OCI-LY1 (cell line): ENCODE measurements at regions not wholly inside any gene's neighbourhood (a gene's known extent, or its start where the extent isn't known, plus 50 kb on each side); places are given as distances from the start of the nearest gene placed in this dataset.

Experiments
- H2AFZ ChIP-seq: fragments of 200-600 bp; sonication (generic), shearing (Covaris generic); 2 replicates; pipeline ENCODE4 v1.6.0; 2014; ENCODE audit warnings: antibody characterized with exemption, mild to moderate bottlenecking, low read length
- H3F3A ChIP-seq: fragments of 200-600 bp; sonication (generic), shearing (Covaris generic); 2 replicates; pipeline ENCODE4 v1.6.0; 2014; ENCODE audit warnings: mild to moderate bottlenecking, antibody characterized with exemption, low read length, moderate library complexity; ENCODE audit not compliant: insufficient read depth
- H3K27ac ChIP-seq: fragments of 200-600 bp; sonication (generic); 2 replicates; pipeline ENCODE4 v1.5.1; 2014; ENCODE audit warnings: low read length, mixed run types, mild to moderate bottlenecking, low read depth; ENCODE audit not compliant: poor library complexity, severe bottlenecking
- H3K27me3 ChIP-seq: fragments of 200-600 bp; sonication (generic); 2 replicates; pipeline ENCODE4 v1.6.0; 2014; ENCODE audit warnings: antibody characterized with exemption, mild to moderate bottlenecking, low read length, moderate library complexity; ENCODE audit not compliant: insufficient read depth
- H3K36me3 ChIP-seq: fragments of 200-600 bp; sonication (generic); 2 replicates; pipeline ENCODE4 v1.6.1; 2014; ENCODE audit warnings: mild to moderate bottlenecking, antibody characterized with exemption, low read length, moderate library complexity, mixed read lengths; ENCODE audit not compliant: insufficient read depth
- H3K4me1 ChIP-seq: fragments of 200-600 bp; sonication (generic); 2 replicates; pipeline ENCODE4 v1.5.1; 2014; ENCODE audit warnings: mild to moderate bottlenecking, low read length, moderate library complexity; ENCODE audit not compliant: insufficient read depth, severe bottlenecking
- H3K4me2 ChIP-seq: fragments of 200-600 bp; sonication (generic), shearing (Covaris generic); 2 replicates; pipeline ENCODE4 v1.6.1; 2014; ENCODE audit warnings: low read length
- H3K4me3 ChIP-seq: fragments of 200-600 bp; sonication (generic); 2 replicates; pipeline ENCODE4 v1.5.1; 2014; ENCODE audit warnings: low read length, low read depth, mild to moderate bottlenecking, mixed read lengths; ENCODE audit not compliant: poor library complexity, severe bottlenecking
- H3K79me2 ChIP-seq: fragments of 200-600 bp; shearing (Covaris generic); 2 replicates; pipeline ENCODE4 v1.6.1; 2016; ENCODE audit warnings: mixed run types, low read length, mixed read lengths; ENCODE audit not compliant: insufficient read depth
- H3K9ac ChIP-seq: fragments of 200-600 bp; sonication (generic), shearing (Covaris generic); 2 replicates; pipeline ENCODE4 v1.6.1; 2014; ENCODE audit warnings: mild to moderate bottlenecking, low read length, mixed read lengths
- H3K9me2 ChIP-seq: fragments of 200-600 bp; sonication (generic), shearing (Covaris generic); 2 replicates; pipeline ENCODE4 v1.6.1; 2014; ENCODE audit warnings: low read depth, mild to moderate bottlenecking, low read length, mixed read lengths
- H3K9me3 ChIP-seq: fragments of 200-600 bp; shearing (Covaris generic); 2 replicates; pipeline ENCODE4 v1.6.1; 2014; ENCODE audit warnings: low read length, mixed read lengths
- H4K20me1 ChIP-seq: fragments of 200-600 bp; sonication (generic), shearing (Covaris generic); 2 replicates; pipeline ENCODE4 v1.6.0; 2016; ENCODE audit warnings: mild to moderate bottlenecking, low read length; ENCODE audit not compliant: insufficient read depth
- CTCF ChIP-seq: fragments of 200-600 bp; sonication (generic), shearing (Covaris generic); IDR thresholded peaks from 2 replicates; pipeline ENCODE4 v1.5.1; 2017; ENCODE audit warnings: mild to moderate bottlenecking, antibody characterized with exemption, low read length, moderate library complexity, mixed read lengths
- EZH2 ChIP-seq: fragments of 200-600 bp; sonication (generic), shearing (Covaris generic); IDR thresholded peaks from 2 replicates; pipeline ENCODE4 v1.8.0; 2017; ENCODE audit warnings: borderline replicate concordance, mixed run types, mild to moderate bottlenecking, antibody characterized with exemption, low read length, moderate library complexity, mixed read lengths

- H4K20me1 ChIP-seq, result no peaks in the 10 kb centered on the region
- H3K9me2 ChIP-seq, result no peaks in the 10 kb centered on the region
- no peak overlapping the region for H3K9ac ChIP-seq
- no peak overlapping the region for H2AFZ ChIP-seq
- H3K27ac ChIP-seq, result no peak overlapping the region
- TF ChIP-seq EZH2, result no peak
- TF ChIP-seq CTCF, result no peak
- no peaks in the 10 kb centered on the region for H3K27me3 ChIP-seq
- no peaks in the 10 kb centered on the region for H3K4me1 ChIP-seq
- H3K4me3 ChIP-seq, result no peak overlapping the region
- no peak overlapping the region for H3K4me2 ChIP-seq
- no peaks in the 10 kb centered on the region for H3F3A ChIP-seq
- no peaks in the 10 kb centered on the region for H3K36me3 ChIP-seq
- H3K9me3 ChIP-seq, result no peaks in the 10 kb centered on the region
- H3K79me2 ChIP-seq, result no peaks in the 10 kb centered on the region
Measured at GRCh38 chr11:92439133-92439532, 214.5 kb downstream of the FAT3 start.

GRCh38 chr11:92440701-92441442 lies 216.3 kb downstream of the FAT3 start:
- Histone ChIP-seq H3K36me3 (no peaks in the 10 kb centered on the region), H3K4me3 (no peak overlapping the region), H2AFZ (no peak overlapping the region), H3K27me3 (no peaks in the 10 kb centered on the region), H4K20me1 (no peaks in the 10 kb centered on the region), H3K9me3 (no peaks in the 10 kb centered on the region), H3K27ac (no peak overlapping the region), H3K9me2 (no peaks in the 10 kb centered on the region), H3F3A (no peaks in the 10 kb centered on the region), H3K4me2 (no peak overlapping the region), H3K4me1 (no peaks in the 10 kb centered on the region), H3K79me2 (no peaks in the 10 kb centered on the region), H3K9ac (no peak overlapping the region)
- TF ChIP-seq CTCF (no peak), EZH2 (no peak)

DNA sequence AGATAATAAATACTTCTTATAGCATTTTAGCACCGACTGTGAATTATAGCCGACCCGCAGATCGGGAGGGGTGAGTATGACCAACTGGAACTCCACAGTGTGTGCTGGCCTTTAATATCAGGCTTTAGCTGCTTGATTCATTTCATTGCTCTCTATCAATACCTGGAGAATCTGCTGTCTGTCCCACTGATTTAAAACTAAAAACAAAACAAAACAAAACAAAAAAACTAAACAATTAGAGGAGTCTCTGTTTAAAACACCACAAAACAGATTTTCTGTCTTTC lies 216.8 kb downstream of the FAT3 start:
- TF ChIP-seq CTCF, result no peak
- no peak for TF ChIP-seq EZH2
- H4K20me1 ChIP-seq, result no peaks in the 10 kb centered on the region
- no peaks in the 10 kb centered on the region for H3K9me2 ChIP-seq
- no peaks in the 10 kb centered on the region for H3K27me3 ChIP-seq
- H3K4me3 ChIP-seq, result no peak overlapping the region
- no peak overlapping the region for H3K27ac ChIP-seq
- H2AFZ ChIP-seq, result no peak overlapping the region
- no peaks in the 10 kb centered on the region for H3K79me2 ChIP-seq
- H3K9ac ChIP-seq, result no peak overlapping the region
- H3K9me3 ChIP-seq, result no peaks in the 10 kb centered on the region
- no peaks in the 10 kb centered on the region for H3K4me1 ChIP-seq
- H3K4me2 ChIP-seq, result no peak overlapping the region
- H3F3A ChIP-seq, result no peaks in the 10 kb centered on the region
- H3K36me3 ChIP-seq, result no peaks in the 10 kb centered on the region
